ENCODE measurements at regions not wholly inside any gene's neighbourhood (a gene's known extent, or its start where the extent isn't known, plus 50 kb on each side); places are given as distances from the start of the nearest gene placed in this dataset.

- TF ChIP-seq, protein P1, sequence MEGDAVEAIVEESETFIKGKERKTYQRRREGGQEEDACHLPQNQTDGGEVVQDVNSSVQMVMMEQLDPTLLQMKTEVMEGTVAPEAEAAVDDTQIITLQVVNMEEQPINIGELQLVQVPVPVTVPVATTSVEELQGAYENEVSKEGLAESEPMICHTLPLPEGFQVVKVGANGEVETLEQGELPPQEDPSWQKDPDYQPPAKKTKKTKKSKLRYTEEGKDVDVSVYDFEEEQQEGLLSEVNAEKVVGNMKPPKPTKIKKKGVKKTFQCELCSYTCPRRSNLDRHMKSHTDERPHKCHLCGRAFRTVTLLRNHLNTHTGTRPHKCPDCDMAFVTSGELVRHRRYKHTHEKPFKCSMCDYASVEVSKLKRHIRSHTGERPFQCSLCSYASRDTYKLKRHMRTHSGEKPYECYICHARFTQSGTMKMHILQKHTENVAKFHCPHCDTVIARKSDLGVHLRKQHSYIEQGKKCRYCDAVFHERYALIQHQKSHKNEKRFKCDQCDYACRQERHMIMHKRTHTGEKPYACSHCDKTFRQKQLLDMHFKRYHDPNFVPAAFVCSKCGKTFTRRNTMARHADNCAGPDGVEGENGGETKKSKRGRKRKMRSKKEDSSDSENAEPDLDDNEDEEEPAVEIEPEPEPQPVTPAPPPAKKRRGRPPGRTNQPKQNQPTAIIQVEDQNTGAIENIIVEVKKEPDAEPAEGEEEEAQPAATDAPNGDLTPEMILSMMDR (IDR thresholded peaks at IDR 0.05): no peak
- no peak for TF ChIP-seq POLR2A (IDR thresholded peaks at IDR 0.05)
- no peak for DNase-seq
- 95 to 99% methylated on average over 9 of the region's 9 CpGs for WGBS, 2 donors
- Histone ChIP-seq H3K36me3 (ENCODE audit: low read depth, missing control alignments) (no peaks in the 10 kb centered on the region), H3K4me3 (no peak overlapping the region), H3K27ac (no peak overlapping the region), H3K4me1 (no peaks in the 10 kb centered on the region), H3K27me3 (no peaks in the 10 kb centered on the region), H3K9me3 (no peaks in the 10 kb centered on the region)
- intact Hi-C loops (cut with DNase I; ENCODE audit: low total_unique reads): no loop called here
Measured at GRCh38 chr6:14267885-14268660, 150.5 kb downstream of the CD83 start.

DNA sequence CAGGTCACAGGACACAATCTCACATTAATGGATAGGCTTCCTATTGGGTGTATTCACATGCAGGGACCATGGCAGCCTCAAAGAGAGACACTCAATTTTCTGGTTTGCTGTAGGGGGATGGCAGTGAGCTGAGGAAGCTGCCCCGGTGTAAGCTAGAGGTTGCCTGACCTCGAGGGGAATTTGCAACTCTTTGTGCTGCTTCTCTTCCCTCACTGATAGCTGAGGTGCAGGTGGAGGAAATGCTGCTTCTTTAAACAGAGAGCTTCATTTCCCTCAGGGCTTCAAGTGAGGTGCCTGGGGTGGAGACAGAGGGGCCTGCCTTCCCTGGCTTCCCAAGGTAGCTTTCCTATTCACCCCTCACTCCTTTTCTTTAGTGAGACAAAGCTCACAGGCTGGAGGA is 151.9 kb downstream of the CD83 start:
- DNase-seq: no peak
- intact Hi-C loops (cut with DNase I; ENCODE audit: low total_unique reads): no loop called here
- 75 to 88% methylated on average over 2 of the region's 2 CpGs for WGBS, 2 donors
- H3K36me3 ChIP-seq (ENCODE audit: low read depth, missing control alignments): no peaks in the 10 kb centered on the region
- no peaks in the 10 kb centered on the region for H3K27me3 ChIP-seq
- no peaks in the 10 kb centered on the region for H3K9me3 ChIP-seq
- H3K27ac ChIP-seq: no peak overlapping the region
- H3K4me3 ChIP-seq: no peak overlapping the region
- TF ChIP-seq, protein P1 (IDR thresholded peaks at IDR 0.05): no peak
- no peak for TF ChIP-seq POLR2A (IDR thresholded peaks at IDR 0.05)
- no peaks in the 10 kb centered on the region for H3K4me1 ChIP-seq

- no peaks in the 10 kb centered on the region for H3K27me3 ChIP-seq
- H3K36me3 ChIP-seq (ENCODE audit: low read depth, missing control alignments): no peaks in the 10 kb centered on the region
- 96% methylated on average over 5 of the region's 5 CpGs for WGBS, 2 donors
- DNase-seq: no peak
- H3K9me3 ChIP-seq: no peaks in the 10 kb centered on the region
- no peak overlapping the region for H3K27ac ChIP-seq
- intact Hi-C loops (cut with DNase I; ENCODE audit: low total_unique reads): no loop called here
- no peak overlapping the region for H3K4me3 ChIP-seq
- peaks cover 3% of the 10 kb centered on the region for H3K4me1 ChIP-seq
- no peak for TF ChIP-seq POLR2A (IDR thresholded peaks at IDR 0.05)
- TF ChIP-seq, protein P1 (IDR thresholded peaks at IDR 0.05): no peak
Measured at GRCh38 chr6:14270142-14270893, 152.7 kb downstream of the CD83 start.

- TF ChIP-seq, protein P1 (IDR thresholded peaks at IDR 0.05): no peak
- no peak for TF ChIP-seq POLR2A (IDR thresholded peaks at IDR 0.05)
- DNase-seq: no peak
Measured at GRCh38 chr6:14270925-14271788, 153.6 kb downstream of the CD83 start.

More at GRCh38 chr6:14270925-14271788, 153.6 kb downstream of the CD83 start:
- no peak overlapping the region for H3K27ac ChIP-seq
- peaks cover 11% of the 10 kb centered on the region for H3K4me1 ChIP-seq
- WGBS, 2 donors: 79 to 81% methylated on average over 11 of the region's 11 CpGs
- H3K4me3 ChIP-seq: no peak overlapping the region
- H3K27me3 ChIP-seq: no peaks in the 10 kb centered on the region
- no peaks in the 10 kb centered on the region for H3K9me3 ChIP-seq
- intact Hi-C loops (cut with DNase I; ENCODE audit: low total_unique reads): no loop called here
- H3K36me3 ChIP-seq (ENCODE audit: low read depth, missing control alignments): no peaks in the 10 kb centered on the region
